Tongue (tissue), 1 donor: ENCODE measurements at regions not wholly inside any gene's neighbourhood (a gene's known extent, or its start where the extent isn't known, plus 50 kb on each side); places are given as distances from the start of the nearest gene placed in this dataset.
"Not testable (repeated sequence)": the region's sequence is repeated elsewhere in the genome, so short reads cannot be mapped to it uniquely, and the experiment has no call there.

Source experiments
- DNase-seq: peaks from one replicate; pipeline ENCODE4 v3.0.0-alpha.2; 2015

GRCh38 chr1:29429656-29430055 lies 193.3 kb downstream of the PTPRU start:
- no peak for DNase-seq

DNA sequence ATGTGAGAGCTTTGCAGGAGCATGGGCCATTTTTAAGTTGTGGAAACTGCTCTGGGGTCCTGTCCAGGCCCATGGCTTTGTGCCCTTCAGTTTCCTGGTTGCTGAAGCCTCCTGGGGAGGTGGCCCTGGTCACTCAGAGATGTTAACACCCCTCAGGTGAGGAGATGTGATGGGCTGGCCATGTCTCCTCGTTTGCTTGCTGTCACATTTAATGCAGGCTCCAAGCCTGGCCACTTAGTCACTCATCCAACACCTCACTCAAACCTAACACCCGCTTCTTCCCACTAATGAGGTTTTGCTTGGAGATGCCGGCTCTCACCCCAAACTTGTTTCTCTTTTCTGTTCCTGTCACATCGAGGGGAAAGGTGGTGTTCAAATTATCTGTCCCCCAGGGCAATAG lies 192.7 kb downstream of the PTPRU start:
- DNase-seq, result no peak

GRCh38 chr1:29428280-29428615 lies 191.9 kb downstream of the PTPRU start:
- no peak for DNase-seq

DNA sequence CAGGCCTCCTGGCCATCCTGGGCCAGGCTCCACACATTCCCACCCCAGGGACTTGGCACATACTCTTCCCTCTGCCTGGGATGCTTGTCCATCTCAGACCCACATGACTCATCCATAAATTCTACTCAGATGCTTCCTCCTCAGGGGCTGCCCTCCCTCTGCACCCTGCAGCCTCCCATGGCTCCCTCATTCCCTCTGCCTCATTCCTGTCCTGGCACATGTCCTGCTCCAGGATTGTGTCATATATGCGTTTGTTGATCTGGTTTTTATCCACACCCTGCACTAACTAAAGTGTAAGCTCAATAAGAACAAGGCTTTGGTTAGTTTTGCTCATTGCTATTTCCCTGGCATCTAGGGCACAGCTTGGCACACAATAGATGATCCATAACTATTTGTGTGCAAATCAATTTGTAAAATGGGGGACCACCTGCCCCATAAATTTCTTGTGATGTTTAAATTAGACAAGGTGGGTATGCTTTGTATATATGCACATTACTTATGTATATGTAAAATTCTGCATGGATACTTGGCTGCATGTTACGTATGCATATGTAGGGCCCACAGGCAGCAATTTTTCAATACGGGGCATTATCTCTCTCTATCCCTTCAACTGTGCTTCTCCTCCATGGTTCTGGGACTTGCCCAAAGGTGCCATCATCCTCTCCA lies 191.4 kb downstream of the PTPRU start:
- no peak for DNase-seq

GRCh38 chr1:29426701-29427279 lies 190.5 kb downstream of the PTPRU start:
- DNase-seq, result peak; percentile 61

DNA sequence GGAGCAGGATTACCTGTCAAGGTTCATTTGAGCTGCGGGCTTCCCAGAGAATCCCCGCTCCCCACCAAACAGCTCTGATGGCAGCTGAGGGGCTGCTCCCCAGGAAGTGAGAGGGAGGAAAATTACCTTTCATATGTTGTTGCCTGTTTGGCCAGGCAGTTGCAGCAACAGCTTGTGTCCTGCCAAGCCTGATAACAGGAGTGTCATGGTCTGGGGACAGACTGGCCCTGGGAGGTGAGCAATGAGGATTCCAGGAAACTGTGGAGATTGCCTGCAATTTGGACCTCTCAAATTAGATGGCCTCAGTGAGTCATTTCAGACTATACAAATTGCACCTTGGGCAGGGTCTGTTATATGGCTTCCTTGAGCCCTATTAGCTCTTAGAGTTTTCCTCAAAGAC lies 189.3 kb downstream of the PTPRU start:
- DNase-seq, result no peak

DNA sequence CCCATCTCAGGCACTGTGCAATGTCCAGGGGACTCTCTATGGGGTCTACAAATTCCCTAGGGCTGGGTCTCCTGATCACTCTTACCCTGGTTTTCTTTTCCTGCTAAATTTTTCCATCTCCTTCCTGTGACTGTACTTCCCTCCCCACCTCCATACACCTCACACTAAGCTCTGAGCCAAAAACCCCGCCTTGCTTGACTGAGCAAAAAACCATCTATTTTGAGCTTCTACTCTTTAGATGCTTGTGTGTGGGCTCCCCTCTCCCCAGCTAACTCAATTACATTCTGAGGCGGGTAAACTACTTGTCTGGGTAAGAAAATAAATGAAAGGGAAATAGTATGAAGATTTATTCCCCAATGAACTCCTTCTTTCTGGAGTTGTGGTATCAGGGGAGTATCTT lies 187.9 kb downstream of the PTPRU start:
- no peak for DNase-seq

GRCh38 chr1:29420202-29420601 lies 183.9 kb downstream of the PTPRU start:
- no peak for DNase-seq

DNA sequence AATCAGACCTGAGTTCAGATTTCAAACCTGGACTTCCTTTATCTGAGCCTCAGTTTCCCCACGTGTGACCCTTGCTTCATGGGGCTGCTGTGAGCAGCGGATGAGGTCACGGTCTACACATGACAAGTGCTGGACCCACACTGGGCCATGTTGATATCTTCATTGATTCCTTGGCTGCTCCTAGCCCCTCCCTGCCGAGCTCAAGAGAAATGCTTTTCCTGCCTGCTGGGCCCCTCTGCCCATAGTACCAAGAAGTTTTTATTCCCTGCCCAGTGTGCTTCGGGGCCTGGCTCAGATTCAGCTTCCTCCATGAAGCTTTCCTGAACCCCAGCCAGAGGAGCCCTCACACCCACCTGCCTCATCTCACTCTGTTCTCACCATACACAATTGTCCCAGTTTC lies 181.6 kb downstream of the PTPRU start:
- no peak for DNase-seq

DNA sequence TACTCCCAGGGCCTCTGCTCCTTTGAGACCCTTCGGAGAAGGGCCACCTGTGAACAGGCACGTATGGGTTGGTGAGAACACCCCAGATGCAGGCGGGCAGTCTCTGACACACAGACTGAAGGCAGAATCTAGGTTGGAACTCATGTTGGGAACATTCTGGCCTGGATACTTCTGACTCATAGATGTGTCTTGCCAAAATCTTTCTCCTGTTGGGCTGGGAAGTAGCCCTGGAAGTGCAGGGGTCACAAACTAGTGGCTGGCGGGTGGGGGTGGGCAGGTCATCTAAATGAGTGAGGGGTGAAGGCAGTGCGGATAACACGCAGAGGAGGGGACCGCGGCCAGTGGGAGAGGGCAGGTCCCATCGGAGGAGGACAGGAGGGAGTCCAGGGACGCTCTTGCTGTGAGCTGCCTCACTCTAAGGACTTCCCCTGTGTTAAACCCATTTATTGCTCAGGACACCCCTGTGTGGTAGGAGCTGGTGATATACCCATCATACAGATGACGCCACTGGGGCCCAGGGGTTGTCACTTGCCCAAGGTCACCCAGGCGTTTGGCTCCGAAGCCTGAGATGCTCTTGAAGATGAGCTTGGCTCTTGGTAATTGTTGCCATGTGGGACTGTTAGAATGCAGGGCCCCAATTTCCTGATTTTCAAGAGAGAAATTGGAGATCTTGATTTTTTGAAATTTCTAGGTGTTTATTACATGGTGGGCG lies 181.0 kb downstream of the PTPRU start:
- no peak for DNase-seq

- no peak for DNase-seq
These were observed 180.2 kb downstream of the PTPRU start for GRCh38 chr1:29416267-29417146.

DNA sequence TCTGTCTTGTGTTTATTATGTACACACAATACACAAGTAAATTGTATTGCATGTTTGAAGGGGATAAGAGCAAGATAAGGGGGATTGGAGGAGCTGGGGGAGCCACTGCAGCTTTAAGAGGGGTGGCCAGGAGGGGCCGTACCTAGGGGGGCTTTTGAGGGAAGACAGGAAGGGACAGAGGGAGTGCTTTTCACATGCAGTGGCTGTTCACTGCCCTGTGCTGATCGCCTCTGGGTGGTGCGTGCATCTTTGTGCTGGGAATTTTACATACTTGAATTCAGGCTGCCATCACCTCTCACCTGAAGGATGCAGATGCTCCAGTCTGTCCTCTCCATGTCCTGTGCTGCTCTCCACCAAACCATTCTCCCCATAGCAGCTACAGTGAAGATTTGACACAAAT lies 179.5 kb downstream of the PTPRU start:
- DNase-seq, result no peak

DNA sequence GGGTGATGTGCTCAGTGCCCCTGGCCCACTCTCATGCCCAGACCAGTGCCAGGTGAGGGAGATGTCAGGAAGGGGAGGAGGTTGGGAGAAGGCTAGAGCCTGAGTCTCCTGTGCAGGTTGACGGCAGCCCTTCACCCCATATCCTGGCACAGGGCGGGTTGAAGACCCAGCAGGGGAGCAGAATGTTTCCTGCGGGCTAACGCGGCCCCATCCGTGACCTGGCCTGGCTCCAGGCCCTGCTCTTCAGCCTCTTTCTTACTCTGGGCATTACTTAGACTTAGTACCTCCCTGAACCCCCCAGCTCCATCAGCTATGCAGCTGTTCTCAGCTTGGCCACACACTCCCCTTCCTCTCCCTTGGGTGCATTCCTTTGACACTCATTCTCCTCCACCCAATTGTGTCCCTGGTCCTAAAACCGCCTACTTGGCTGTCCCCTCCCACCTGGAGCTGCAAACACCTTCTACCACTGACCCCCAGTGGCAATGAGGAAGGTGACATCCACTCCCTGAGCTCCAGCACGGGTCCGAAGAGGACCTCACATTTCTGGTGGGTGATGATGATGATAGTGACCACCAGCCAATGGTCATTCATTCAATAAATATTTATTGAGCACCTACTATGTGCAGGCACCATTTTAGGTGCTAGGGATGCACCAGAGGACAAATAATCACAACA lies 179.0 kb downstream of the PTPRU start:
- peak; percentile 68 for DNase-seq

- no peak for DNase-seq
These were observed 177.8 kb downstream of the PTPRU start for GRCh38 chr1:29414086-29414485.

- DNase-seq, result no peak
These were observed 177.3 kb downstream of the PTPRU start for GRCh38 chr1:29413661-29414060.

DNA sequence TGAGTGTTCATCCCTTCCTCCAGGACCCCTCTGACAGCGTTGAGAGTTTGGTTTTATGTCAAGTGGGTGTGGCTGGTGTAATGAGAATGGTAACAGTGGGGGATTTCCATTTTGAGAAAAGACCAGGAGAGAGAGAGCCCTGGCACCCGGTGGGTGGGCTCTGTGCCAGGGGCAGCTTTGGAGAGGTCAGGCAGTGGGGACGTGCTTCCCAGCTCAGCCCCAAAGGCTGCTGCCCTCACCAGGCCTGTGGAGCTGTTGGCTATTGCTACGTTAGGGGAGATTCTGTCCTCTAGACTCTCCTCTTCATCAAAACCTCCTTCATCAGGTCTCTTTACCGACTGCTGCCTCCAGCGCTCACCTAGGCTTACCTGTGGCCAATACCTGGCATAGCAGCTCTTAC lies 176.3 kb downstream of the PTPRU start:
- DNase-seq, result peak; percentile 49

- no peak for DNase-seq
These were observed 174.2 kb downstream of the PTPRU start for GRCh38 chr1:29410476-29410875.

GRCh38 chr1:29409616-29410015 lies 173.3 kb downstream of the PTPRU start:
- no peak for DNase-seq

- no peak for DNase-seq
These were observed 172.7 kb downstream of the PTPRU start for GRCh38 chr1:29408831-29409605.

DNA sequence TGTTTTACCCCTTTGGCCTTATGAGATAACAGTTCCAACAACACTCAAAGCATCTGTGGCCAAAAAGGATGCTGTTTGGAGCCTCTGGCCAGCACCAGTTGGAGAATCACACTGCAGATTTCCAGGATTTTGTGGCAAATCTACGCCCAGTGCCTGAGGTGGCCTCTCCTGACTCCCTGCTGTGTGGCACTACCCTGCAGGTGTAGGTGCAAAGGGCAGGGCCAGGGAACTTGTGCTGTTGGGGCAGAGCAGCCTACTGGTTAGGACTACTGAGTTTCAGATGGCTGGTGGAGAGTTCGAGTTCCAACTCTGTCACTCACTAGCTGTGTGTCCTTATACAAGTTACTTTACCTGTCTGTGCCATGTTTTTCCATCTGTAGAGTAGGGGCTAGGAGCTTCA lies 170.5 kb downstream of the PTPRU start:
- DNase-seq, result no peak

- not testable (repeated sequence) for DNase-seq
These were observed 163.9 kb downstream of the PTPRU start for GRCh38 chr1:29400203-29400602.

DNA sequence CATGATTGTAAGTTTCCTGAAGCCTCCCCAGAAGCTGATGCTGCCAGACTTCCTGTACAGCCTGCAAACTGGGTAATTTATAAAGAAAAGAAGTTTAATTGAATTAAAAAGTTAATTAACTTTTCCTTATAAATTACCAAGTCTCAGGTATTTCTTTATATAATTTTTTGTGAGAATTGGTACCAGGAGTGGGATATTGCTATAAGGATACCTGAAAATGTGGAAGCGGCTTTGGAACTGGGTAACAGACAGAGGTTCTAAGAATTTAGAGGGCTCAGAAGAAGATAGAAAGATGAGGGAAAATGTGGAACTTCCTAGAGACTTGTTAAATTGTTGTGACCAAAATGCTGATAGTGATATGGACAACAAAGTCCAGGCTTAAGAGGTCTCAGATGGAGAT lies 163.1 kb downstream of the PTPRU start:
- no peak for DNase-seq
